ENCODE measurements at regions not wholly inside any gene's neighbourhood (a gene's known extent, or its start where the extent isn't known, plus 50 kb on each side); places are given as distances from the start of the nearest gene placed in this dataset.

DNA sequence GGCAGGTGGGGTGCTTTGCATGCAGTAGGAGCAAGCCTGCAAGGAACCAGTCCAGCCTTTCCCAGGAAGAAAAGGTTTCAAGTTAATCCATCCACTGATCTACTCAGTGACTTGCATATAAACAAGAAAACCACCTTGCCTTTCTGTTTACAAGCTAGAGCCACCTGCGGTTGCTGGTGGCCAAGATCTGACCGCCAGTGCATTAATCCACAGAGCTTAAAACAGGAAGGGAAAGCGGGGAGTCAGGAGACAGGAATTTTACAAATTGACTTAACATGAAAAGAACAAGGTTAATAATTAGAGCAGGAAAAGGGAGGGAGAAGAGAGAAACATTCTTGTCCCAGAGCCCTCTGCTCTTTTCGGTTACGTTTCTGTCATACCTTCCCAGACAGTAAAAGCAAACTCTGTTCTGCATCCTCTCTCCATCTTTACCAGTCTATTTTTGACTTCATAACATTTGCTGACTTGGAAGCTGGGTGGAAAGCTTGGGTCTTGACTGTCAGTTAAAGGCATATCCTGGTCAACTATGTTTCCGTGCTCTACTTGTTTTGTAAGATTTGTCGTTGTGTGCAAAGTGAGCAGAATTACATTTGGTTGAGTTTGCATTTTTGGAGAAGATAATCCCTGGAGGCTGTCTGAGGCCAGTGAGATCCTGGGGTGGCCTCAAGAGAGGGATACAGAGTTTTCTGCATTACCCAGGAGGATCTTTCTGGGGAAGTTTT, 760.6 kb downstream of the EFNB2 start:
- Mint-ChIP-seq H3K27me3 (no peaks in the 10 kb centered on the region), H3K4me1 (no peaks in the 10 kb centered on the region), H3K9me3 (peaks cover 0 to 5% (median 0%) of the 10 kb centered on the region in 7 donors), H3K27ac (no peak overlapping the region), H3K36me3 (no peaks in the 10 kb centered on the region), H3K4me3 (no peak overlapping the region)
- no peak for DNase-seq
- ATAC-seq (ENCODE audit: low read depth in 2 of 2) = no peak

- H3K9me3 Mint-ChIP-seq = peaks cover 0 to 5% (median 0%) of the 10 kb centered on the region in 7 donors
- H3K27me3 Mint-ChIP-seq = no peaks in the 10 kb centered on the region
- H3K36me3 Mint-ChIP-seq = no peaks in the 10 kb centered on the region
- no peaks in the 10 kb centered on the region for H3K4me1 Mint-ChIP-seq
- no peak for DNase-seq
- no peak for ATAC-seq (ENCODE audit: low read depth in 2 of 2)
- no peak overlapping the region for H3K27ac Mint-ChIP-seq
- H3K4me3 Mint-ChIP-seq = no peak overlapping the region
These were observed 761.5 kb downstream of the EFNB2 start for GRCh38 chr13:105773863-105774538.

DNA sequence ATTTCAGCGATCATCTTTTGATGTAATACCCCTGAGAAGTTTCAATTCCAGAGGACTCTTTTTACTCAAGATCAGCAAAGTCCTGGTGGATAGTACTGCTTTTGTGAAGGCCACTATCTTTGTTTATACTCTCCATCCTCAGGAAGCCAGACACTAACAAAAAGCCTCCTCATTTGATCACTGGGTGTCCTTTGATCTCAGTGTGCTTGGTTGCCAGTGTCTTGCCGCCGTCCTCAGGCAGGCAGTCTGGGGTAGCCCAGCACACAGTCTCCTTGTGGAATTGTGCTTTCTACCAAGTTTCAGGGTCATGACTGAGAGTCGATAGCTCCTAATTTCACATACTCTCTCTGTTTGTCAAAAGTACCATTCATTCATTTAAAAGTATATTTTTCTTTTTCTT, 762.2 kb downstream of the EFNB2 start:
- ATAC-seq (ENCODE audit: low read depth in 2 of 2) = no peak
- no peak overlapping the region for H3K27ac Mint-ChIP-seq

GRCh38 chr13:105764486-105764885, 771.0 kb downstream of the EFNB2 start:
- H3K4me3 Mint-ChIP-seq = no peak overlapping the region
- no peak overlapping the region for H3K27ac Mint-ChIP-seq
- H3K9me3 Mint-ChIP-seq = peaks cover 0 to 12% (median 5%) of the 10 kb centered on the region in 7 donors
- no peaks in the 10 kb centered on the region for H3K27me3 Mint-ChIP-seq
- ATAC-seq (ENCODE audit: low read depth in 2 of 2) = no peak
- H3K36me3 Mint-ChIP-seq = no peaks in the 10 kb centered on the region
- no peak for DNase-seq
- H3K4me1 Mint-ChIP-seq = no peaks in the 10 kb centered on the region

More for the DNA sequence above, 762.2 kb downstream of the EFNB2 start:
- Mint-ChIP-seq H3K36me3 (no peaks in the 10 kb centered on the region), H3K9me3 (peaks cover 0 to 5% (median 0%) of the 10 kb centered on the region in 7 donors), H3K4me3 (no peak overlapping the region), H3K27me3 (no peaks in the 10 kb centered on the region), H3K4me1 (no peaks in the 10 kb centered on the region)
- DNase-seq = no peak

GRCh38 chr13:105763851-105764250, 771.6 kb downstream of the EFNB2 start:
- Mint-ChIP-seq H3K36me3 (no peaks in the 10 kb centered on the region), H3K27me3 (no peaks in the 10 kb centered on the region), H3K9me3 (peaks cover 0 to 12% (median 5%) of the 10 kb centered on the region in 7 donors), H3K4me1 (no peaks in the 10 kb centered on the region), H3K4me3 (no peak overlapping the region), H3K27ac (no peak overlapping the region)
- DNase-seq (no peak), ATAC-seq (ENCODE audit: low read depth in 2 of 2) (no peak)

GRCh38 chr13:105762096-105762495, 773.4 kb downstream of the EFNB2 start:
- H3K4me3 Mint-ChIP-seq = no peak overlapping the region
- no peaks in the 10 kb centered on the region for H3K36me3 Mint-ChIP-seq
- H3K27me3 Mint-ChIP-seq = no peaks in the 10 kb centered on the region
- H3K4me1 Mint-ChIP-seq = no peaks in the 10 kb centered on the region
- no peak for DNase-seq
- no peak for ATAC-seq (ENCODE audit: low read depth in 2 of 2)
- no peak overlapping the region for H3K27ac Mint-ChIP-seq
- peaks cover 0 to 9% (median 5%) of the 10 kb centered on the region in 7 donors for H3K9me3 Mint-ChIP-seq

DNA sequence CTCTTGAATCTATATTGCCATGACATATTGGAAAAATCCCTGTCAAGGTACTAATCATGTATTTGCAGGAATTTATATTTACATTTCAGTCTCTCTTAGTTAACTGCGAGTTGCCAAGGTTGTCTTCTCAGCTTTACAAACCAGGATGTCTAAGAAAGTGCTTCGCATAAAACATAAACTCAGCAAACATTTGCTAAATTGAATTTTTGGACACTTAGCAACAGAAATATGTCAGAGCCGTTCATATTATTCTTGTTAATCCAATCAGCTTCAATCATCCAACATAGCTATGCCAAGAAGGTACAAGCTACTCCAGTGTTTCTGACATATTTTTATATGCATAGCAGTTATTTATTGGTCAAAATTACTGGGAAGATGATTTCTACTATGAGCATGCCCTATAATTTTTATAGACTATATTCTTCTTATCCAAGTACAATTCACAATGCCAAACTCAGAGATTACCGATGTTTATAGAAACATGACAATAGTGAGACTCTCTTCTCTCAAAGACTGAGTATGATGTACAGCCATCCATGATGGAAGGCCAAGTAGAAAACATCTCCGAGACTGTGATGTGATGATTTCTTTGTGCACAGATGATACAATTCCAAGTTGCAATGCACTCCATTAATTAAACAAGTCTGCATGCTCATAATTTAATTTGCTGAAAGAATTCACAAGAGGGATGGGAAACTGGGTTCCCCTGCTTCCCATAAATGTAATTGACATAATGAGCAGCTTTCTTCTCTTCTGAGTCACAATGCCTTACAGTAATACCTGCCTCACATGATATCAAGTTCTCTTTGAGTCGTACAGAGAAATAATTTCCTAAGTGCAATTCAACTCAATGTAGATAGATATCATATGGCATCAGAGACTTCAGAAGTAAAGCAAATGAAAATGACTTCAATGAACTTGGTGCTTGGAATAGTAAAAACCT, 776.3 kb downstream of the EFNB2 start:
- Mint-ChIP-seq H3K9me3 (peaks cover 0 to 5% (median 3%) of the 10 kb centered on the region in 7 donors), H3K36me3 (no peaks in the 10 kb centered on the region), H3K27me3 (no peaks in the 10 kb centered on the region), H3K4me1 (no peaks in the 10 kb centered on the region), H3K4me3 (no peak overlapping the region), H3K27ac (no peak overlapping the region)
- DNase-seq = no peak
- no peak for ATAC-seq (ENCODE audit: low read depth in 2 of 2)

DNA sequence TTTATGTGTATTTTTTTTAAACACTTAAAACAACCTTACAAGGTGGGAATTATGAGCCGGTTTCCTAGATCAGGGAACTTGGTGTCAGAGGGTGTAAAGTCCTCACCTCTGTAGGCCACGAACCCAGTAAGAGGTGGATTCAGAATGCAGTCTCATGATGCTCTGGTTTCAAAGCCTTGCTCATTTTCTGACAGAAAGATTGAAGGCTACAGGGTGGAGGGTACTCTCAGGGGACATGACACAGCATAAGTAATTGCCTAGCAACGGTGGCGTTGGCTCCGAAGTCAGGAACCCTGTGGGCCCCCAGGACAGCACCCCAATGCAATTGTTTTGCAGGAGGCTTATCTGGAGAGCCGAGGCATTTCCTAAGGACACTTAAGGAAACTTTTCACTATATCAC, 794.7 kb downstream of the EFNB2 start:
- peaks cover 0 to 7% (median 4%) of the 10 kb centered on the region in 7 donors for H3K9me3 Mint-ChIP-seq
- no peaks in the 10 kb centered on the region for H3K36me3 Mint-ChIP-seq
- no peak overlapping the region for H3K4me3 Mint-ChIP-seq
- H3K27ac Mint-ChIP-seq = no peak overlapping the region
- no peaks in the 10 kb centered on the region for H3K27me3 Mint-ChIP-seq
- no peaks in the 10 kb centered on the region for H3K4me1 Mint-ChIP-seq
- ATAC-seq (ENCODE audit: low read depth in 2 of 2) (no peak), DNase-seq (no peak)

GRCh38 chr13:105737688-105738087, 797.8 kb downstream of the EFNB2 start:
- Mint-ChIP-seq H3K27me3 (no peaks in the 10 kb centered on the region), H3K27ac (no peak overlapping the region), H3K36me3 (no peaks in the 10 kb centered on the region)

DNA sequence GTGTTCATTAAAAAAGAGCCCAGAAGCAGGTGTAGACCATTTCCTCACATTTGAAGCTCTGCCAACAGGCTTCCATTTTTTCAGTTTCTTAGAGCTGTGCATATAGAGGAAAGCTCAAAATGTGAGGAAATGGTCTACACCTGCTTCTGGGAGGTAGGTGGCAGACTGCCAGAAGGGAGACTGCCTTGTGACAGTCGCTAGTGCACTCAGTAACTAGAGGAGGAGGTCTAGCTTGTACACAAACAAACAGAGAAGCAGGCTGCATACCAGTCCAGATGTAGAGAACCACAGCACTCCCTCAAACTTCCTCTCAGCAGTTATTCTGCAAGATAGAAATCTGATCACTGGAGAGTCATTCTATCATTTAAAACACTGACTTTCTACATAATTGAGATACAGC, 800.2 kb downstream of the EFNB2 start:
- DNase-seq = no peak
- H3K27me3 Mint-ChIP-seq = no peaks in the 10 kb centered on the region
- H3K36me3 Mint-ChIP-seq = no peaks in the 10 kb centered on the region
- H3K4me1 Mint-ChIP-seq = no peaks in the 10 kb centered on the region
- H3K9me3 Mint-ChIP-seq = peaks cover 0 to 2% (median 0%) of the 10 kb centered on the region in 7 donors
- H3K27ac Mint-ChIP-seq = no peak overlapping the region
- ATAC-seq (ENCODE audit: low read depth in 2 of 2) = no peak
- H3K4me3 Mint-ChIP-seq = no peak overlapping the region

More at GRCh38 chr13:105737688-105738087, 797.8 kb downstream of the EFNB2 start:
- no peak overlapping the region for H3K4me3 Mint-ChIP-seq
- no peaks in the 10 kb centered on the region for H3K4me1 Mint-ChIP-seq
- peaks cover 0 to 4% (median 0%) of the 10 kb centered on the region in 7 donors for H3K9me3 Mint-ChIP-seq
- ATAC-seq (ENCODE audit: low read depth in 2 of 2) = no peak
- no peak for DNase-seq

- Mint-ChIP-seq H3K27ac (no peak overlapping the region), H3K4me1 (no peaks in the 10 kb centered on the region), H3K4me3 (no peak overlapping the region), H3K27me3 (no peaks in the 10 kb centered on the region), H3K36me3 (no peaks in the 10 kb centered on the region), H3K9me3 (peaks cover 0 to 6% (median 0%) of the 10 kb centered on the region in 7 donors)
- DNase-seq (no peak), ATAC-seq (ENCODE audit: low read depth in 2 of 2) (no peak)
These were observed 802.5 kb downstream of the EFNB2 start for GRCh38 chr13:105732806-105733529.

- H3K4me3 Mint-ChIP-seq = no peak overlapping the region
- DNase-seq = no peak
- no peaks in the 10 kb centered on the region for H3K36me3 Mint-ChIP-seq
- ATAC-seq (ENCODE audit: low read depth in 2 of 2) = no peak
- H3K27me3 Mint-ChIP-seq = no peaks in the 10 kb centered on the region
- H3K27ac Mint-ChIP-seq = no peak overlapping the region
- H3K4me1 Mint-ChIP-seq = no peaks in the 10 kb centered on the region
- peaks cover 0 to 6% (median 0%) of the 10 kb centered on the region in 7 donors for H3K9me3 Mint-ChIP-seq
These were observed 809.6 kb downstream of the EFNB2 start for GRCh38 chr13:105725887-105726286.

- DNase-seq = no peak
- no peaks in the 10 kb centered on the region for H3K27me3 Mint-ChIP-seq
- H3K4me3 Mint-ChIP-seq = no peak overlapping the region
- H3K27ac Mint-ChIP-seq = no peak overlapping the region
- ATAC-seq (ENCODE audit: low read depth in 2 of 2) = no peak
- H3K4me1 Mint-ChIP-seq = no peaks in the 10 kb centered on the region
- H3K36me3 Mint-ChIP-seq = no peaks in the 10 kb centered on the region
- H3K9me3 Mint-ChIP-seq = peaks cover 0 to 2% (median 0%) of the 10 kb centered on the region in 7 donors
These were observed 814.4 kb downstream of the EFNB2 start for GRCh38 chr13:105721016-105721415.

Measured in naive B cell (primary cell).